Hematopoietic multipotent progenitor cell treated with erythropoietin and hydrocortisone succinate and interleukin-3 and kit ligand, for 15 days (in vitro differentiated cells): ENCODE measurements at regions not wholly inside any gene's neighbourhood (a gene's known extent, or its start where the extent isn't known, plus 50 kb on each side); places are given as distances from the start of the nearest gene placed in this dataset.

ENCODE experiments used
- DNase-seq: peaks from one replicate; pipeline ENCODE4 v3.0.0-alpha.2; 2015; ENCODE audit warnings: low spot score

DNA sequence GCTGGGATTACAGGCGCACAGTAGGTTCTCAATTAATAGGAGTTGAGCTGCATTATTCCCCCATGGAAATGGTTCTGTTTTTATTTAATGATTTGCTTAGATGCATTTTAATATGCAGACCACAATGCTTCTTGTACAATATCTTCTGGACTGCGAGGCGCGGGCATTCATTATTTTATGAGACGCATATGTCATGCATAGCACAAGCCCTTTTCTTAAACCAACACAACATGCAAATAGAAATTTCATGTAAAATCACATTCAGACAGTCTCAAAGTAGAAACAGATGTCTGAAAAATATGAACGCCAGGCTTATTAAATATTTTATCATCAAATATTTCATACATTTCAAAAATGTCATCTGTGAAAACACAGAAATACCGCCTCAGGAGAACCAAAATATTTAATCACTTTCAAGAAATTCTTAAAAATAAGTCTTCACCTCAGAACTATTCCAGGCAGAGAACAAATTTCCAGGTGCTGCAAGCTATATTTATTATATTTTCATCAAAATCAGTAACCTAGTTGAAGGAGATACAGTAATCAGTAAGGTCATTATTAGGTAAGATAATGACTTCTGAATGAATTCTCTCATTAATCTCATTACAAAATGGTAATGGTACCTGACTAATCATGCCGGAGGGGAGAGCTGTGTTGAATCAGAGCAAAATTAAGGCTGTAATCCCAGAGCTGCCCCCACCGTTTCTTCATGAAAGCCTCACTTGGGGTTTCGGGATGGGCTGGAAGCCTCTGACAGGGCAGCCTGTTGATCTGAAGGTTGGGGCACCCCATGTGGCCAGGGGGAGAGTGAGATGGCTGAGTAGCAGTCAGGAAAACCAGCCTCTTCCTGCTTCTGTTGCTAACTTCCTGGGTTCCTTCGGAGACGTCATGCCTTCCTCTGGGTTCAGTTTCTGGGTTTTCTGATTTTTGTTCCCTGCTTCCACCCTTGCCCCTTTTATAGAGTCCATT, 133.9 kb upstream of the ZNF618 start:
- DNase-seq = no peak

DNA sequence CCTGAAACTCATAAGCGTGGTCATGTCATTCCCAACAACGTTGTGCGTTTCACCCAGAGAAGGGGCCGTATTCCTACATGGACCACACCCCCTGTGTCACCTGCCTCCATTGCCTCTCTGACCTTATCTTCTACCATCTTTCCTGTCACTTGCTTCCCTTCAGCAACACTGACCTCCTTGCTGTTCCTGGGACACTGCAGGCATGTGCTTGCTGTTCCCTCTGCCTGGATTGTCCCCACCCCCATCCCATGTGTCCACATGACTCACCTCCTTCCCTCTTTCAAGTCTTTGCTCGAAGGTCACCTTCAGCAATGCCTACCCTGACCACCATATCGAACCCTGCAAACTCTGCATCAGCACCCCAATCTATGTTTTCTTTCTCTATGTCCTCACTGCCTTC, 133.2 kb upstream of the ZNF618 start:
- DNase-seq = no peak

DNA sequence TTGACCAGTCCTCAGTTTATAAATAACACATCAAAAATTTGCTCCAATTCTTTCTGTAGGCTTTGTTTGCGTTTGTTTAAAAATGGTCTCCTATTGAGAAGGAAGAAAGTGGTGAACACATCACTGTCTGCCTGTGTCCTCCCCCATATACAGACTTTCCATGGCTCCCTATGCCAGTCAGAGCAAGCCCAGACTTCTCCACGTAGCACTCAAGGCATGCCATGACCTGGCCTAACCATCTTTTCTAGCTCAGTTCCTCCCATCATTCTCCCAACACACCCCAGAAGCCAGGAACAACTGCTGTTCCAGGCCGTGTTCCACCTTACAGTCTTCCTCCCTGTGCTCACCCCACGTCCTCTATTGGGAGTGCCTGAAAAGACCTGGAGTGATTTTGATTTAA, 129.6 kb upstream of the ZNF618 start:
- DNase-seq = no peak

DNA sequence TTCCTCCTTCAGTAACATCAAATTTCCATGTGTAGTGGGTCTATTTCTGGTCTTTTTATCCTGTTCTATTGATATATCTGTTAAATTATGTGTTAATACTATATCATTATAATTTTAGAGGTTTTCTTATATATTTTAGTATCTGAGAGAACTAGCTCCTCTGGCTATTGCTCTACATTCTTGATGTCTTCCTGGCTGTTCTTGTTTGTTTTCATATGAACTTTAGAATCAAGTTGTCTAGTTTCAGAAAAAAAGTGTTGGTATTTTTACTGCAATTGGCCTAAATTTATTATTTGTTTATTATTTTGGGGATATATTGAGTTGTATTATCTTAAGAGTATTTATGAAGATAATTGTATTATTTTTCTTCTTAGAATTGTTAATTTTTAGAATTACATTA, 128.0 kb upstream of the ZNF618 start:
- DNase-seq = no peak

DNA sequence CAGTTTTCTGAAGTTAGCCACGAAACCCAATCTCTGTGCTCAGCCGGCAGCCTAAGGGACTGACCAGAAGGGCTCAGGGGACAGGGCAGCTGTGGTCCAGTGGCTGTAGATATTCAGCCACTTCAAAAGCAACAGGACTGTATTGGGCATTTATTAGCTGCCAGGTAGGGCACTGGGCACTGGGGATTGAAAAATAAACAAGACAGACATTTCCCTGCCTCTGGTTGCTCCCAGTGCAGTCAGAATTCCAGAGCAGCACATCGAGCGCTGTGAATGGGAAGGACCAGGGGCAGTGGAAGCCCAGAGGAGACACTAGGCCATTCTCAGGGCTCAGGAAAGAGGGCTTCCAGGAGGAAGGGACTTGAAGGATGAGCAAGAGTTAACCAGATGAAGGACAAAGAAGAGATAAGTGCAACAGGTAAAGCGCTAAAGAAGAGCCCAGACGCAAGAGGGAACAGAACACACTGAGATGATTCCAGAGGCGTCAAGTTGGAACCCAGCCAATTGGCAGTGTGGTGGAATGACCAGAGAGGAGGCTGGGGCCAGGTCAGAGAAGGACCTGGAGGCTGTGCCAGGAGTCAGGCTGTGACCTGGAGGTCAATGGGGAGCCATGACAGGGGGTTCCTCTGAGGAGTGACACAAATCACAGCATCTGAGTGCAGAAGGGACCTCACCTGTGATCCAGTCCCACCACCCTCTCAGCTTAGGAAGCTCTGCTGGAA, 122.5 kb upstream of the ZNF618 start:
- DNase-seq = no peak

DNA sequence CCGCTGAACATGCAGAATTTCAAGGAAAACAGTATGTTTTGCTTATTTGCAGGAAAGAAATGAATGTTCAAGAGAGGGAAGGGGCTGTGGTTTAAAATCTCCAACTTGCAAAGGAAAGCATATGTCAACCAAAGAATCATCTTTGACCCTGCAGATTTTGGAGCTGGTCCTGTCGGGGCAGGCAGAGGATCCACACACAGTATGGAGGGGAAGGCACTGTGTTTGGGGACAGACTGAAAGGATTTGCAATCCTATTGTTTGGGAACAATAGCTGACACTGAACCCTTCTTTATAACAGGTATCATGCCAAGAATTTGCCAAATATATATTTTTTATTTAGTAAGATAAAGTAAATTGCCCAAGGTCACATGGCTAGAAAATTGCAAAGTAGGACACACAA, 121.4 kb upstream of the ZNF618 start:
- DNase-seq = no peak

DNA sequence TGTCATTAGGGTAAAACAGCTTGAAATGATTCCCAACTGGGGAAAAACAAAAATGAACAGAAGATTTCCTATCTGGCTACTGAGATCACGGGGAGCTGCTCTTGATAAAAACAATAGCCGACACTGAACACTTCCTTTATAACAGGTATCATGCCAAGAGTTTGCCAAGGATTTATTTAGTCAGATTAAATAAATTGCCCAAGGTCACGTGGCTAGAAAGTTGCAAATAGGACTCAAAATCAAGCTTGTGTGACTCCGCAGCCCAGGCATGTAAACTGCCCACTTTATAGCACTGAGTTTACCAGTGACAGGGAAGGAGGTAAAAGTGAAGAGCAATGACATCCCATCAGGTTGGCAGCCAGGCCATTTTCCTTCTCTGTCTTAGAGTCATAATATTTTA, 120.7 kb upstream of the ZNF618 start:
- DNase-seq = no peak

DNA sequence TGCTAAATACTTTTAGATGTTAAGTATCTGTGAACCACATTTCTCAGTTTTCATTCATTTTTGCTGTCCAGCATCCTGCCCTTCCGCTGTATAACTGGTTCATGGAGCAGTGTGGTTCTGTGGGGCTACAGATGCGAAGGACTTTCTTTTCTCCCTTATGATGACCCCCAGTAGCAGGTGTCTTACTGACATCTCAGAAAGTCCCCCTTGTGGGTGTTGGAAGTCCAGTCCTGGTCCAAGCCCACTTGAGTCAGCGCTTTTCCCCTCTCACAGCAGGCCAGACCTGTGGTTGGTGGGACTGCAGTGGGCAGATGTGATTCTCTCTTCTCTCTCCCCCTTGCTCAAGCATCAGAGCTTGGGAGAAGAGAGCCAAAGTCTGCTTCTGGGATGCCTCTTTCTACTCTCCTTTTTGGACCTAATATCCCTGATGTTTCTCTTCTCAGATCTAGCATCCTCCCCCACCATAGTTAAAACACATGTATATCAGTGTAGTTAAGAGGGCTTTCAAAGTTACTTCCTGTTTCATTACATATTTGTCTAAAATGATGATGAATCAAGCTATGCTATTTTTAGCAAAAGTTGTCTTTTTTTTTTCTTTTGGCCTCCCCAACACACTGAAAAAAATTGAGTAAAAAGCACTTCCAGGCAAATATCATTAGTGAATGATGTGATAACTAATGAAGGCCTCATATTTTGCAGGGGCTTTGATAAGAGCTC, 119.5 kb upstream of the ZNF618 start:
- no peak for DNase-seq

DNA sequence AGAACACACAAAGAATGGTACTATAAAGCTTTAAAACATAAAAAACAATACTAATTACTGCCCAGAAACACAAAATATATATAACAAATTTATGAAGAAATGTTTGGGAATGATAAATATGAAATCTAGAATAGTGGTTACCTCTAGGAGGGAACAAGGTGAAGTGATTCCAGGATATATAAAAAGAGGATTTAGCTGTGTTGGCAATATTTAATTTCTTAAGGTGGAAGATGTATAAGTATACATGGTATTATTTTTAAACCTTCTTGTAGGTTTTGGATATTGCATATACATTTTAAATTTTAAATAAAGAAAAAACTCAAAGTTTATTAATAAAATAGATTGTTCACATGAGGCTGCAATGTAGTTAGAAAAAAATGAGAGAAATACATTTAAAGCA, 112.7 kb upstream of the ZNF618 start:
- DNase-seq = no peak

DNA sequence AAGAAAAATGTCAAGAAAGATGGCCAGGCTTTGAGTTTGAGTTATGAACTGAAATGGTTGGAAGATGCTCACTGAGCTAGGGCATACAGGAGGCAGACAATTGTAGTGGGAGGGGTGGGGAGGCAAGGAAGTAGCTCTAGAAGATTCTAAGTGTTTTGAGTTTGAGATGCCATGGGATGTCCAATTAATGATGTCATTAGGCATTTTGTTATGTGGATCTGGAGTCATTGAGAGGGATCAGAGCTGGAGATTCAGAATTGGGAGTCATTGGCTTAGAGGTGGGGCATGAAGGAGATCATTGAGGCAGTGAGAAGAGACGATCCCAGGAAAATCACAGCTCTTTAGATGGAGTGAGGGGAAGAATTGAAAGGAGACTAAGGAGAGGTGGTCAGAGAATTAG, 111.5 kb upstream of the ZNF618 start:
- no peak for DNase-seq

DNA sequence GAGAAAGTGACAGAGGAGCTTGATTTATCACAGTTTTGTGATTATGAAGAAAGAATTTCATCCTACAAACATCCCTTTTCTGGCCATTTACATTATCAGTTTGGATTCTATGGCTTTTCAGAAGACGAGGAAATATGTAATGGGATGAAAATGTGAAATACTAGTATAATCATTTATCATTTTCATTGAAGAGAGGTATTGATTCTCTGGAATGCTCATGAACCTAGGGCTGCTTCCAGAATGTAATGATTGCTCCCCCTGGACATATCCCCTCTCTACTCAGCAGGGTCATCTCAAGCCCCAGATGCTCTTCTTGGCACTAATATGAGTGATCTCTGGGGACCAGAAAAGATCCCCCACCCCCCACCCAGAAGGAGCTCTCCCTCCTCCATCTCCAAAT, 106.7 kb upstream of the ZNF618 start:
- DNase-seq = no peak

DNA sequence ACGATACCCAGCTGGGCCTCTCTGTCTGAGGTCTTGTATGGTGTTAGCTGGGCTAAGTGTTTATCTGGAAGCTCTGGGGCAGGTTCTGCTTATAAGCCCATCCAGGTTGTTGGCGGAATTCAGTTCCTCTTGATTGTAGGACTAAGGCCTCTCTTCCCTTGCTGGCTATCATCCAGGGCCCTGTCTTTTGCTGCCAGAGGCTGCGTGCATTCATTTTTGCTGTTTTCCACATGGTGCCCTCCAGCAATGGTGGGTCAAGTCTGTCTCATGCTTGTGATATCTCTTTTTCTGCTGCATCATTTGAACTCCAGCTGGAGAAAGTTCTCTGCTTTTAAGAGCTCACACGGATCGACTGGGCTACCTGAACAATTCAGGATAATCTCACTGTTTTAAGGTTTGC, 105.7 kb upstream of the ZNF618 start:
- no peak for DNase-seq

DNA sequence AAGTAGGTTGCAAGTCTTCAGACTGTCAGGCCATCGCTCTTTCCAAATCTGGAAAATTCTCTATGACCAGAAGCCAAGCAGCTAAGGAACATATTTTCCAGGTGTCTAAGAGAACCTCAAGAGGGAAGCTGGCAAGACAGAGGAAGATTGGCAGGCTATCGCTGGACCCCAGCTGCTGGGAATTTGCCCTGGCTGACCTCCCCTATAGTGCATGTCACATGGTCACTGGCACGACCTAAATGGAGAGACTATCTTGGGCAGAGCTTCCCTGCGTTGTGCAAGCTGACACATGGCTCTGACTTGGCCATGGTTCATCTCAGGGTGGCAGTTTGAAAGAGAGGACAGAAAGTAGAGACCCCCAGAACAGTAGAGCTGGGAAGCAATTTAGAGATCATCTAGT, 104.9 kb upstream of the ZNF618 start:
- DNase-seq = no peak

DNA sequence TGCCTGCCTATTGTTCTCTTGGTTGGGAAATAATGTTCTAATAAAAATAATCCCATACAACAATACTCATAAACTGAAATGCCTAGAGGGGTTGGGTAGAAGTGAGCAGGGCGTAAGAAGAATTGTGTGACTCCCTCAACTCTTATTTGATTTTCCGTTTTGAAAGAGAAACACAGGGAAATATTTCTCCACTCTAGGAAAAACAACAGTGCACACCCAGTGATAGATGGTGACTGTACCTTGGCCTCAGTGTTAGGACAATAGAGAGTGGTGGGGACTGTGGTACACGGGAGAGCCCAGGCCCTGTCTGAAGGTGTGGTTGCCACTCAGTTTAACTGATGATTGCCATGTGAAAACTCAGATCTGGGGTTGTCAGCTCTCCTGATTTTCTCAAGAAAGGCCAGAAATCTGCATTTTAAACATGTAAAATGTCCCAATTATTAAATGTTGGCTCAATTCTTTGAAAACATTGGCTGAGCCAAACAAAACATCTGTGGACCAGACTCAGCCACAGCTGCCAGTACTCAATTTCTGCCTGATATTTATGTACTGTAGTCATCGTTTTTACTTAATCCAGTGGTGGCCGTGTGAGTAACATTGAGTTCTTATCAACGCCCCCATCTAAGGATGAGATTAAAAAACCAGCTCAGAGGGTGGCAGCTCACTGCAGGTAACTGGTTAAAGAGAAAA, 103.8 kb upstream of the ZNF618 start:
- DNase-seq = no peak

DNA sequence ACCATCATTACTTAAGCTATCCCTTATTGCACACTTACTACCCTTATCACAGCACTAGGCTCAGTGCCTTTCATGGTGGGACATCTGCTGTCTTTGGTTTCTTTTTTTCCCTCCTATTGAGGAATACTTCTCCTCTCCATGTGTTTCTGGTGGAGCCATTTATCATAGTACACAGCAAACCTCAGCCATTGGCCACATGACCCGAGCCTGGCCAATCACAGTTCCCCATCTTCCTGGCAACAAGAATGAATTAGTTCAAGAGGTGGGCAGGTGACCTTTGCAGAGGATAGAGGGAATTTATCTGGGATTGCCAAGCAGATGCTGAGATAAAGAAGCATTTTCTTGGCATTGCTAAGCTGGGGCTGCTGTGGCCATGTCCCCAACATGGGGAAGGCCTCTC, 101.1 kb upstream of the ZNF618 start:
- DNase-seq = no peak

DNA sequence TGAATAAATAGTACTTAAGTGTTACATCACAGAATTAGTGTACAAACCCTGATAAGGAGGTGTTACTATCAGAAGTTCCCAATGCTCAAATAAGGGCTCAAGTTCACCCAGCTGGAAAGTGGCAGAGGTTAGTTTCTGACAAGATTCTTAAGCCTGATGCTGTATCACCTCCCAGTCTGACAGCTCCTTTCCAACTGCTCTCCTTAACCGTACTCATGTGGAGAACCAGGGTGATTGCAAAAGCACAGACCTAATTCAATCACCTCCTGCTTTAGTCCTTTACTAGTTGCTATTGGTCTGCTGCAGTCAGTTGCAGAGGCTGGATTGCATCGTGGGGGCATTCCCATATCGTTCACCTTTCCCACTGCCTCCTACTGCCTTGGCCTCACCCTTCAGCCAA, 100.4 kb upstream of the ZNF618 start:
- DNase-seq = no peak

DNA sequence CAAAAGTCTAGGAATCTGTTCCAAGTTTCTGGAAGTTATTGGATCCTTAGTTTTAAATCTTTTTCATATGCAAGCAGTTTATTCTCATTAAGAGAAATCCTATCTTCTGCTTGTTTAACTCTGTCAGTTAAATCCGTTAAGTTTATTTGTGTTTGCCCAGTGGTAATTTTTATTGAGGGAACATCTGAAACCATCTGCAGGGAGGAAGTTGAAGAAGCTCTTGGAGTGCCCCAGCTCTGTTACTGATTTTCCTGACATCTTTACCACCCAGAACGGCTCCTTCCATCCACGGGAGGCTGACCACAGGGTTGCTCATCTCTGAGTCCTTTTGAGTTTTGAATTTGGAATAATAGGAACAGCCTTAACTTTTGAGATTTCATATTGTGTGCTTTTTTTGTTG, 99.9 kb upstream of the ZNF618 start:
- DNase-seq = no peak

DNA sequence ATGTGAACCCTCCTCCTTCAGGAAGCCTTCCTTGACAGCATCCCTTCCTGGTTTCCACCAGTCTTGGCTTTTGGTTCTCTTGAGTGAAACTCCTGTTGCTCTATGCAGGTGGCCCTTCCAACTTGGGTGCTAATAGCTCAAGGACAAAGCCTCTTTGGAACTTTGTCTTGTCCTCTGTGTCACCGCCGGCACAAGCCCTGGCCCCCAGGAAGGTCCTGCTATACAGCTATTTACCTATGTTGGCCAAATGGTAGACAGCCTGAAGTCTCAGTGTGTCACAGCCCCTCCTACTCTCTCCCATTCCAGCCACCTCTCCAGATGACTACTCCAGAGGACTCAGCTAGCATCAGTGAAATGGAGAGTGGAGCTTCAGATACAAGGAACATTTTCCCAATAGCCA, 94.7 kb upstream of the ZNF618 start:
- DNase-seq = no peak

DNA sequence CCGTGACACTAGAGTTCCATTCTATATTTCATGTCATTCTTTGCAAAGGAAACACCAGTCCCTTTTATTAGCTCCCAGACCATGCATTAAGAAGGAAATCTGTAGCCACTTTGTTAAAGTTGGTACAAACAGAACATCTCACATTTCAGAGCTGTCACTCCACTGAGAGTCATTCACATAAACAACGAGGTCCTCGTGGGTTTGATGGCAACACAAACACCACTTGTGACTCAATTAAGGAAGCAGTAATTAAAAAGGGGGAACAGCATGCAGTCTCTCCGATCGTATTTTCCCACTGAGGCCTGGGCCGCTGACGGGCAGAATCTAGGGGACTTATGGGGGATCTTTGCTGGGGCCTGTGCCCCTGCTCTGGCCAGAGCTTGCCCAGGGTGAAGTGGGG, 94.2 kb upstream of the ZNF618 start:
- no peak for DNase-seq

DNA sequence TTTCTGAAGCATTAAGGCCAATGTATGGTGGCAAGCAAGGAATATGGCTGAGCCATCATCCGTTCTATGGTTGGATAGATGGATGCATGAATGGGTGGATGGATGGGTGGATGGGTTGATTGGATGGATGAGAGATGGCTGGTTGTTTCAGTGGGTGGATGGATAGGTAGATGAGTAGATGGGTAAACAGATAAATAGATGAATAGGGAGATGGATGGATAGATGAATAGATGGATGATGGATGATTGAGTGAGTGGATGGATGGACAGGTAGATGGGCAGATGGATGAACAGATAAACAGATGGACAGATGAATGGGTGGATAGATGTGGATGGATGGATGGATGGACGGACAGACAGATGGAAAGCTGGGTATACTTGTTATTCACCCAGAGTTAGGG, 92.6 kb upstream of the ZNF618 start:
- DNase-seq = no peak

DNA sequence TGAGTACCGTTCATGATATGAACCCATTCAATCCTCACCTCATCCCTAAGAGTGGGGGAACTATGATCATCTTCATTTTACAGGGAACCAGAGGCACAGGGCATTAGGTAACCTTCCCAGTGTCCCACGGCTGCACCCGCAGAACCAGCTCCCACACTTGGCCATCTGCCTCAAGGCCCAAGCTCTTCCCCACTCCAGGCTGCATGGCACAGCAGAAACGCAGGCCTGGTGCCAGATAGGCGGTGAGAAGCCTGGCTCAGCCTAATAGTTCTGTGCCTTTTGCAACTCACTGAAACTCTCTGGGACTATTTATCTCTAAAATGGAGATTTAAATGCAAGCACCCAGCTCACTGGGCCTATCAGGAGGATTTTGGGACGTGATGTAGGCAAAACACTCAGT, 90.8 kb upstream of the ZNF618 start:
- DNase-seq = no peak

DNA sequence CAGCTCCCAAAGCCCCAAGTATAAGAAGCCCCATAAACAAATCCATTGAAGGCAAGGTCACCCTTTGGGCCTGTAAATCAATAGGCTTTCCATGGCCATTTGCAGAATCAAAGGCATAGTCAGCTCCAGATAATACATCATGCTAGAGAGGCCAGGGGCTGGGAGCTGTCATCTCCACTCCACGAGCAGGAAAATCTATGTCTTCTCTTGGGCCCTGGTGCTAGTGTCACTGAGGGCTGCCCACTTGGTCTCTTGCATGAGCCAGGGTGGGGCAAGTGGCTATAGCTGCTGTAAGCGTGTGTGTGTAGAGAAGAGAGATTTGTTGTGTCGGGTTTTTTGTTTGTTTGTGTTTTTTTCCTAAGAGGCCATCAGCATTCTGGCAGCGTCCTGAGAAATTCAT, 90.0 kb upstream of the ZNF618 start:
- DNase-seq = no peak
